ENCODE measurements at regions not wholly inside any gene's neighbourhood (a gene's known extent, or its start where the extent isn't known, plus 50 kb on each side); places are given as distances from the start of the nearest gene placed in this dataset.
A peak's percentile ranks its signal among the peaks of the same experiment; 100 is the strongest.

- Mint-ChIP-seq H3K27ac (peak overlapping the region in 2 of 3 experiments; percentile 2 to 20; a peak in 2 of 7 replicates), H3K4me3 (no peak overlapping the region), H3K9me3 (no peaks in the 10 kb centered on the region), H3K36me3 (ENCODE audit: insufficient read depth in 1 of 3, low read depth in 3 of 3) (no peaks in the 10 kb centered on the region), H3K4me1 (peaks cover 0 to 4% of the 10 kb centered on the region in 2 experiments; a peak in 1 of 4 replicates), H3K27me3 (ENCODE audit: low read depth) (no peaks in the 10 kb centered on the region)
- no peak for TF ChIP-seq CTCF (conservative IDR thresholded peaks at IDR 0.05)
- Histone ChIP-seq H3K79me2 (ENCODE audit: insufficient read depth, low read length) (no peaks in the 10 kb centered on the region), H4K20me1 (ENCODE audit: control insufficient read depth, insufficient read depth, insufficient read length) (no peaks in the 10 kb centered on the region), H3K27ac (ENCODE audit: insufficient read length, low read depth, low read length) (no peak overlapping the region), H2AK5ac (ENCODE audit: insufficient read length, low read length) (no peak overlapping the region), H3K27me3 (ENCODE audit: insufficient read depth, low read length) (no peaks in the 10 kb centered on the region), H2AFZ (ENCODE audit: low read length) (peak overlapping the region; percentile 62), H3K4me2 (ENCODE audit: insufficient read depth, insufficient read length, low read length) (no peak overlapping the region), H2BK5ac (ENCODE audit: insufficient read length, low read length) (no peak overlapping the region), H3K9me3 (ENCODE audit: control insufficient read depth, low read depth, low read length) (no peaks in the 10 kb centered on the region), H2BK120ac (ENCODE audit: low read depth, low read length, poor library complexity, severe bottlenecking) (no peak overlapping the region), H3T11ph (ENCODE audit: low read length) (no peak overlapping the region), H3K23ac (ENCODE audit: insufficient read length, low read depth, low read length) (no peak overlapping the region), H3K23me2 (ENCODE audit: insufficient read length, low read depth, low read length, poor library complexity, severe bottlenecking) (no peaks in the 10 kb centered on the region), H3K9ac (ENCODE audit: extremely low read depth, insufficient read length, low read length) (no peak overlapping the region), H3K79me1 (ENCODE audit: insufficient read depth, low read depth, low read length, poor library complexity, severe bottlenecking) (no peaks in the 10 kb centered on the region), H2BK20ac (ENCODE audit: low read depth, low read length, poor library complexity, severe bottlenecking) (no peak overlapping the region), H4K91ac (ENCODE audit: insufficient read length, low read depth, low read length) (no peak overlapping the region), H3K56ac (ENCODE audit: insufficient read length, low read depth, low read length) (no peak overlapping the region), H2BK12ac (ENCODE audit: insufficient read length, low read depth, low read length) (no peak overlapping the region), H4K5ac (ENCODE audit: insufficient read length, low read depth, low read length) (no peak overlapping the region), H4K8ac (replicated peaks; ENCODE audit: insufficient read length, low read depth, low read length) (no peak overlapping the region), H3K18ac (ENCODE audit: insufficient read length, low read depth, low read length) (no peak overlapping the region), H2BK15ac (ENCODE audit: low read depth, low read length) (no peak overlapping the region), H3K4ac (ENCODE audit: low read depth, low read length) (no peak overlapping the region), H3K4me1 (ENCODE audit: insufficient read depth, low read length) (no peaks in the 10 kb centered on the region; the same call in 1 of the 2 replicates), H3K14ac (ENCODE audit: insufficient read depth, low read length) (no peak overlapping the region)
- WGBS (ENCODE audit: extremely low coverage, insufficient read length, low lambda C conversion rate) = no CpG with 5 or more reads among the region's 3 CpGs
- DNase-seq = no peak
These were observed 65.3 kb upstream of the MAGI3 start for GRCh38 chr1:113325022-113325421.
